ENCODE measurements at regions not wholly inside any gene's neighbourhood (a gene's known extent, or its start where the extent isn't known, plus 50 kb on each side); places are given as distances from the start of the nearest gene placed in this dataset.

DNA sequence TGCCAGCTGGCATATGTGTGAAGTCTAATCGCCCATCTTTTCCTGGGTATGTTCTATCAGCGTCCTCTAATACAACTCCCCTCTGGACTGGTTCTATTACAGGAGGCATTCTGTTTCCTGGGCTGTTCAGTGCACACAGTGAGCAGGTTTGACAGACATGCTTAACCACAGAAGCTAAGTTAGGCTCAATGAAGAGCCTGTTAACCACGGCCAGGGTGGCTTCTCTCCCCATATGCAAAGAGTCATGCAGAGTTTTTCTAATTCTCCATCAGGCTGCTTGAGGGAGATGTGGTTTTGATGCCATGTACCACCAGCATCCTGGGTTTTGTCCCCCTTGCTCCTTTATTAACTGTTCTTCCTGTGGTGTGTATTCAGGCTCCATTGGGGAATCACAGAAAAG lies 57.2 kb upstream of the ALOX12 start:
- H4K20me1 ChIP-seq (ENCODE audit: insufficient read depth, low read length), result no peaks in the 10 kb centered on the region
- H3K4me3 ChIP-seq (ENCODE audit: insufficient read depth, low read length), result no peak overlapping the region
- peaks cover 4% of the 10 kb centered on the region for H3K4me1 ChIP-seq (ENCODE audit: insufficient read depth, low read length)
- H3K36me3 ChIP-seq (ENCODE audit: insufficient read depth, low read length), result no peaks in the 10 kb centered on the region
- no peaks in the 10 kb centered on the region for H3K27me3 ChIP-seq (ENCODE audit: insufficient read depth, low read length)
- TF ChIP-seq, protein P1, sequence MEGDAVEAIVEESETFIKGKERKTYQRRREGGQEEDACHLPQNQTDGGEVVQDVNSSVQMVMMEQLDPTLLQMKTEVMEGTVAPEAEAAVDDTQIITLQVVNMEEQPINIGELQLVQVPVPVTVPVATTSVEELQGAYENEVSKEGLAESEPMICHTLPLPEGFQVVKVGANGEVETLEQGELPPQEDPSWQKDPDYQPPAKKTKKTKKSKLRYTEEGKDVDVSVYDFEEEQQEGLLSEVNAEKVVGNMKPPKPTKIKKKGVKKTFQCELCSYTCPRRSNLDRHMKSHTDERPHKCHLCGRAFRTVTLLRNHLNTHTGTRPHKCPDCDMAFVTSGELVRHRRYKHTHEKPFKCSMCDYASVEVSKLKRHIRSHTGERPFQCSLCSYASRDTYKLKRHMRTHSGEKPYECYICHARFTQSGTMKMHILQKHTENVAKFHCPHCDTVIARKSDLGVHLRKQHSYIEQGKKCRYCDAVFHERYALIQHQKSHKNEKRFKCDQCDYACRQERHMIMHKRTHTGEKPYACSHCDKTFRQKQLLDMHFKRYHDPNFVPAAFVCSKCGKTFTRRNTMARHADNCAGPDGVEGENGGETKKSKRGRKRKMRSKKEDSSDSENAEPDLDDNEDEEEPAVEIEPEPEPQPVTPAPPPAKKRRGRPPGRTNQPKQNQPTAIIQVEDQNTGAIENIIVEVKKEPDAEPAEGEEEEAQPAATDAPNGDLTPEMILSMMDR (IDR thresholded peaks at IDR 0.05; ENCODE audit: extremely low read depth, low read depth, low read length), result no peak
- H3K27ac ChIP-seq (ENCODE audit: low read depth, low read length), result no peak overlapping the region
- H3K4me2 ChIP-seq (ENCODE audit: insufficient read depth, low read length), result peak overlapping the region; percentile 85
- no peaks in the 10 kb centered on the region for H3K79me2 ChIP-seq (ENCODE audit: insufficient read depth, low read length)
- no peak for DNase-seq (ENCODE audit: insufficient read length, low spot score, missing footprints)
- H3K9me3 ChIP-seq (ENCODE audit: low read depth, low read length), result no peaks in the 10 kb centered on the region
- no peak overlapping the region for H2AFZ ChIP-seq (ENCODE audit: low read length)

DNA sequence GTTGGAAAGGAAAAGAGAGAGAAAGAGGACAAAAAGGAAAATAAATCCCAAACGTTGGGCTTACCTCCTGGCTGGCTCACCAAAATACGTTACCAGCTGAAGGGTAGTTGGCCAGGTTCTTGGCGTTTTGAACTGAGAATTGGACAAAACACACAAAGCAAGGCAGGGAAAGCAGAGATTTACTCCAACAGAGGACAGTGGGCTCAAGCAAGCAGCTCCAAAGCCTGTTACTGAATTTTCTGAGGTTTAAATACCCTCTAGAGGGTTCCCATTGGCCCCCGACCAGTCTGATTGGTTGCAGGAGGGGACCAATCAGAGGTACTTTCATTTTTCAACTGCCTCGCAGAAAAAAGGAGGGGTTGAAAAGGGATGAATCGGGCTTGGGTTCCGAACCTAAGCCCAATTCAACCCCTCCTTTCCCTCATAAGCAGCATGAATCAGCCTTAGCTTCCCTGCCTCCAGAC lies 55.6 kb upstream of the ALOX12 start:
- Histone ChIP-seq H4K20me1 (ENCODE audit: insufficient read depth, low read length) (no peaks in the 10 kb centered on the region), H2AFZ (ENCODE audit: low read length) (peak overlapping the region; percentile 87), H3K9me3 (ENCODE audit: low read depth, low read length) (no peaks in the 10 kb centered on the region), H3K4me2 (ENCODE audit: insufficient read depth, low read length) (peak overlapping the region; percentile 85), H3K36me3 (ENCODE audit: insufficient read depth, low read length) (no peaks in the 10 kb centered on the region), H3K4me1 (ENCODE audit: insufficient read depth, low read length) (peaks cover 4% of the 10 kb centered on the region), H3K4me3 (ENCODE audit: insufficient read depth, low read length) (peak overlapping the region; percentile 71), H3K27ac (ENCODE audit: low read depth, low read length) (peak overlapping the region; percentile 51), H3K27me3 (ENCODE audit: insufficient read depth, low read length) (no peaks in the 10 kb centered on the region), H3K79me2 (ENCODE audit: insufficient read depth, low read length) (no peaks in the 10 kb centered on the region)
- TF ChIP-seq, protein P1 (IDR thresholded peaks at IDR 0.05; ENCODE audit: extremely low read depth, low read depth, low read length), result no peak
- DNase-seq (ENCODE audit: insufficient read length, low spot score, missing footprints), result no peak

DNA sequence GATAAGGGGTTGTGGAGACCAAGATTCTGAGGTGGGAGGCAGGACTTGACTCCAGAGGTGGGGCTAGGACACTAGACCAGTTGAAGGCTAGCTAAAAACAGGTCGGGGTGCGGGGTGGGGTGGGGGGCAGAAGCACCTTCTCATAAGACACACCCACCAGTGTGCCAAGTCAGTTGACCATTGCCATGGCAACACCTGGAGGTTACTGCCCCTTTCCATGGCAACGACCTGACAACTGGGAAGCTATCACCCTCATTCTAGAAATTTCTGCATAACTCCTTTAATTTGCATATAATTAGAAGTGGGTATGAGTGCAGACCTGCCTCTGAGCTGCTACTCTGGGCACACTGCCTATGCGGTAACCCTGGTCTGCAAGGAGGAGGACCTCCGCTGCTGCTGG lies 53.9 kb upstream of the ALOX12 start:
- Histone ChIP-seq H3K9me3 (ENCODE audit: low read depth, low read length) (no peaks in the 10 kb centered on the region), H3K4me3 (ENCODE audit: insufficient read depth, low read length) (no peak overlapping the region), H3K27ac (ENCODE audit: low read depth, low read length) (no peak overlapping the region), H2AFZ (ENCODE audit: low read length) (no peak overlapping the region), H3K79me2 (ENCODE audit: insufficient read depth, low read length) (no peaks in the 10 kb centered on the region), H3K27me3 (ENCODE audit: insufficient read depth, low read length) (no peaks in the 10 kb centered on the region), H4K20me1 (ENCODE audit: insufficient read depth, low read length) (no peaks in the 10 kb centered on the region), H3K36me3 (ENCODE audit: insufficient read depth, low read length) (no peaks in the 10 kb centered on the region), H3K4me2 (ENCODE audit: insufficient read depth, low read length) (no peak overlapping the region), H3K4me1 (ENCODE audit: insufficient read depth, low read length) (peaks cover 4% of the 10 kb centered on the region)
- TF ChIP-seq, protein P1 (IDR thresholded peaks at IDR 0.05; ENCODE audit: extremely low read depth, low read depth, low read length), result no peak
- DNase-seq (ENCODE audit: insufficient read length, low spot score, missing footprints), result no peak

DNA sequence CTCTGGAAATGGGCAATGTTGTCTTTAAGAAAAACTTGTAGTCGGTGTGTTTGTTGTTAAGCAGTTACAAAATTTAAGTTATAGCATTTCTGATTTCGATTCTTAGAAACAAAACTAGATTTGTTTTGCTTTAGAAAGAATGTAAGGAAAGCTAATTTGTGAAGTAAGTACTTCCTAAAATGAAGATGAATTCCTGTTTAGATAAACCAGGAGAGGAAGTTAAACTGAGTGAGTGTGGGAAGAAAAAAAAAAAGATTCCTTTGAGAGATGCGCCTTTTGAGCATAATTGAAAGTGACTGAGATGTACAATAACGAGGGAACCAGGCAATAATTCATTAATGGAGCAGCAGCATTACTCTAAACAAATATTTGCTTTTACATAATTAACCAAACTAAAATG lies 52.4 kb upstream of the ALOX12 start:
- no peak for DNase-seq (ENCODE audit: insufficient read length, low spot score, missing footprints)
- TF ChIP-seq, protein P1 (IDR thresholded peaks at IDR 0.05; ENCODE audit: extremely low read depth, low read depth, low read length), result no peak
- H3K9me3 ChIP-seq (ENCODE audit: low read depth, low read length), result no peaks in the 10 kb centered on the region
- peaks cover 4% of the 10 kb centered on the region for H3K4me1 ChIP-seq (ENCODE audit: insufficient read depth, low read length)
- H4K20me1 ChIP-seq (ENCODE audit: insufficient read depth, low read length), result no peaks in the 10 kb centered on the region
- H3K27me3 ChIP-seq (ENCODE audit: insufficient read depth, low read length), result no peaks in the 10 kb centered on the region
- H3K79me2 ChIP-seq (ENCODE audit: insufficient read depth, low read length), result no peaks in the 10 kb centered on the region
- H3K4me3 ChIP-seq (ENCODE audit: insufficient read depth, low read length), result no peak overlapping the region
- H3K4me2 ChIP-seq (ENCODE audit: insufficient read depth, low read length), result no peak overlapping the region
- no peaks in the 10 kb centered on the region for H3K36me3 ChIP-seq (ENCODE audit: insufficient read depth, low read length)
- no peak overlapping the region for H3K27ac ChIP-seq (ENCODE audit: low read depth, low read length)
- no peak overlapping the region for H2AFZ ChIP-seq (ENCODE audit: low read length)
